NCI-H2029 (cell line): ENCODE measurements at regions not wholly inside any gene's neighbourhood (a gene's known extent, or its start where the extent isn't known, plus 50 kb on each side); places are given as distances from the start of the nearest gene placed in this dataset.
"Not testable (repeated sequence)": the region's sequence is repeated elsewhere in the genome, so short reads cannot be mapped to it uniquely, and the experiment has no call there.

Experiments used
- DNase-seq: peaks from one replicate; lab custom pipeline; 2025; lab: John Stamatoyannopoulos, UW

- no peak for DNase-seq
These were observed 125.7 kb upstream of the MYO3A start for GRCh38 chr10:25808372-25808771.

GRCh38 chr10:25811052-25811685 lies 122.9 kb upstream of the MYO3A start:
- DNase-seq: no peak

- DNase-seq: no peak
These were observed 120.5 kb upstream of the MYO3A start for GRCh38 chr10:25813511-25813910.

- no peak for DNase-seq
These were observed 118.8 kb upstream of the MYO3A start for GRCh38 chr10:25815236-25815635.

GRCh38 chr10:25815999-25816768 lies 117.8 kb upstream of the MYO3A start:
- no peak for DNase-seq

- no peak for DNase-seq
These were observed 116.8 kb upstream of the MYO3A start for GRCh38 chr10:25817200-25817599.

- DNase-seq: no peak
These were observed 115.3 kb upstream of the MYO3A start for GRCh38 chr10:25818751-25819150.

- no peak for DNase-seq
These were observed 113.6 kb upstream of the MYO3A start for GRCh38 chr10:25820472-25820871.

GRCh38 chr10:25820874-25821273 lies 113.2 kb upstream of the MYO3A start:
- DNase-seq: no peak

GRCh38 chr10:25824050-25824449 lies 110.0 kb upstream of the MYO3A start:
- no peak for DNase-seq

GRCh38 chr10:25828475-25828874 lies 105.6 kb upstream of the MYO3A start:
- DNase-seq: no peak

GRCh38 chr10:25831080-25831479 lies 102.9 kb upstream of the MYO3A start:
- no peak for DNase-seq

GRCh38 chr10:25839683-25840082 lies 94.3 kb upstream of the MYO3A start:
- DNase-seq: no peak

GRCh38 chr10:25840875-25841274 lies 93.2 kb upstream of the MYO3A start:
- DNase-seq: not testable (repeated sequence)

GRCh38 chr10:25842146-25842545 lies 91.9 kb upstream of the MYO3A start:
- DNase-seq: no peak

GRCh38 chr10:25843551-25844170 lies 90.4 kb upstream of the MYO3A start:
- DNase-seq: no peak

- not testable (repeated sequence) for DNase-seq
These were observed 89.3 kb upstream of the MYO3A start for GRCh38 chr10:25844716-25845115.

- DNase-seq: no peak
These were observed 84.8 kb upstream of the MYO3A start for GRCh38 chr10:25849268-25849667.

- DNase-seq: no peak
These were observed 84.0 kb upstream of the MYO3A start for GRCh38 chr10:25849988-25850387.

GRCh38 chr10:25851548-25851947 lies 82.5 kb upstream of the MYO3A start:
- no peak for DNase-seq

- DNase-seq: no peak
These were observed 81.6 kb upstream of the MYO3A start for GRCh38 chr10:25852364-25852941.

GRCh38 chr10:25858076-25858475 lies 76.0 kb upstream of the MYO3A start:
- no peak for DNase-seq

- no peak for DNase-seq
These were observed 68.8 kb upstream of the MYO3A start for GRCh38 chr10:25865267-25865666.
